ENCODE measurements at regions not wholly inside any gene's neighbourhood (a gene's known extent, or its start where the extent isn't known, plus 50 kb on each side); places are given as distances from the start of the nearest gene placed in this dataset.

DNA sequence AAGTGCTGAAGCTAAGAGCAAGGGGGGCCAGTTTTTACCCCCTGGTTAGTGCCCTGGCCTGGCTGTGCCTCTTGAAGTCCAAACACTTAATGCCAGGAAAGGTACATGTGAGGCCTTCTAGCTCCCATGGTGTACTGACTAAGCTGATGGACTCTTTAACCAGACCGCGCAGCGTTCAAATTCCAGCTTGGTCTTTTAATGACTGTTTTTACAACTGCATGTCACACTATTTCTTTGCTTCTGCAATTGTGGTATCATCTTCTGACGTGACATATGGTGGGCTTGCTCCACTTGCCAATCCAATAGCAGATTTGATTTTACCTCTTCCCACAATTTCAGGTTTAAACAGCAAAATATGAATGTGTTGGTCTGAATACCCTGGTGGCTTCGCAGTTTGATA, 197.3 kb downstream of the HUNK start:
- TF ChIP-seq EZH2phosphoT487 (IDR thresholded peaks at IDR 0.05; ENCODE audit: insufficient read depth, low read depth) (no peak), EZH2 (IDR thresholded peaks at IDR 0.05; ENCODE audit: insufficient read depth, poor library complexity, severe bottlenecking) (no peak)
